ENCODE measurements at regions not wholly inside any gene's neighbourhood (a gene's known extent, or its start where the extent isn't known, plus 50 kb on each side); places are given as distances from the start of the nearest gene placed in this dataset.

GRCh38 chr5:175047048-175047447 lies 322.7 kb downstream of the MSX2 start:
- DNase-seq (ENCODE audit: low read depth) = no peak
- no peak overlapping the region for H3K4me3 ChIP-seq (ENCODE audit: low read depth, low read length)
- TF ChIP-seq, protein P1, sequence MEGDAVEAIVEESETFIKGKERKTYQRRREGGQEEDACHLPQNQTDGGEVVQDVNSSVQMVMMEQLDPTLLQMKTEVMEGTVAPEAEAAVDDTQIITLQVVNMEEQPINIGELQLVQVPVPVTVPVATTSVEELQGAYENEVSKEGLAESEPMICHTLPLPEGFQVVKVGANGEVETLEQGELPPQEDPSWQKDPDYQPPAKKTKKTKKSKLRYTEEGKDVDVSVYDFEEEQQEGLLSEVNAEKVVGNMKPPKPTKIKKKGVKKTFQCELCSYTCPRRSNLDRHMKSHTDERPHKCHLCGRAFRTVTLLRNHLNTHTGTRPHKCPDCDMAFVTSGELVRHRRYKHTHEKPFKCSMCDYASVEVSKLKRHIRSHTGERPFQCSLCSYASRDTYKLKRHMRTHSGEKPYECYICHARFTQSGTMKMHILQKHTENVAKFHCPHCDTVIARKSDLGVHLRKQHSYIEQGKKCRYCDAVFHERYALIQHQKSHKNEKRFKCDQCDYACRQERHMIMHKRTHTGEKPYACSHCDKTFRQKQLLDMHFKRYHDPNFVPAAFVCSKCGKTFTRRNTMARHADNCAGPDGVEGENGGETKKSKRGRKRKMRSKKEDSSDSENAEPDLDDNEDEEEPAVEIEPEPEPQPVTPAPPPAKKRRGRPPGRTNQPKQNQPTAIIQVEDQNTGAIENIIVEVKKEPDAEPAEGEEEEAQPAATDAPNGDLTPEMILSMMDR (conservative IDR thresholded peaks at IDR 0.05; ENCODE audit: low read depth, low read length) = no peak

GRCh38 chr5:175045820-175046219 lies 321.4 kb downstream of the MSX2 start:
- TF ChIP-seq, protein P1 (conservative IDR thresholded peaks at IDR 0.05; ENCODE audit: low read depth, low read length) = no peak
- no peak overlapping the region for H3K4me3 ChIP-seq (ENCODE audit: low read depth, low read length)
- no peak for DNase-seq (ENCODE audit: low read depth)

DNA sequence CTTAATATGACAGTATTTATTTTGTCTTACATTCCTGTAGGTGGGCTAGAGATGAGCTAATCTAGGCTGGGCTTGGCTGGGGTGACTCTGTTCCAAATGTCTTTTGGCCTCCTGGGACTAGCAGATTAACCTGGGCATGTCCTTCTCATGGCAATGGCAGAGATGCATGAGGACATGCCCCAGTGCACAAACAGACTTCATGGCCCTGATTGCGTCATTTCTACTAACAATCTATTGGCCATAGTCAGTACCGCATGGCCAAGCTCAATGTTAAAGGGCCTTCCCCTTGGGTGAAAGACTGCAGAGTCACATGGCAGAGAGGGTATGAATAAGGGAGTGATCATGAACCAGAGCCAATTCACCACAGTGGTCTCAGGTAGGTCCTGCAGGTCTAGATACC lies 313.4 kb downstream of the MSX2 start:
- DNase-seq (ENCODE audit: low read depth) = no peak
- no peak overlapping the region for H3K4me3 ChIP-seq (ENCODE audit: low read depth, low read length)
- TF ChIP-seq, protein P1 (conservative IDR thresholded peaks at IDR 0.05; ENCODE audit: low read depth, low read length) = no peak

DNA sequence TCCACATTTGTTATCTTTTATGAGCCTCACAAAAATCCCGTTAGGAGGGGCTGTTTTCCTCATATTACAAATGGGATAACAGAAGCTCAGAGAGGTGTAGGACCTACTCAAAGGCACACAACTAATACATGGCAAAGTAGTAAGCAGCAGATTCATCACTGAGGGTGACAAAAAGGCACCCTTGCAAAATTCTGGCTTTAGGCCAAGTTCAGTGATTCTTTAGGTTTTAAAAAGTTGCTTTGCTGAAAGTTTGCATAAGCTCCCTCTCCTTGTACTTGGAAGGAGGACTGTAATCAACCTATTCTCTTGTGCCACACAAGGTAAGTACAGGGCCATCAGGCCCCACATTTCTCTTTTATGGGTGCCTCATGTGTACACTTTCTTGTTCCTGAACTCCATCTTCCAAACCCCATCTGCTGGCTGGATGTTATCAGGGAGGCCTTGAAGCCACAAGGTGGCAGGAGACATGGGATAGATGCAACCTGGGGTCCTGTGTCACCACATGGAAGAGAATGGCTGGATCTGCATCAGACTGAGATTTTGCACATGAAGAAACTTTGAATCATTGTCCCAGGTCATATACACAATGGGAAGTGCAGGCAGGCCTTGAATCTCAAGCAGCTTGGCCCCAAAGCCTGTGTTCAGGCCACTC lies 311.6 kb downstream of the MSX2 start:
- no peak for DNase-seq (ENCODE audit: low read depth)
- TF ChIP-seq, protein P1 (conservative IDR thresholded peaks at IDR 0.05; ENCODE audit: low read depth, low read length) = no peak
- H3K4me3 ChIP-seq (ENCODE audit: low read depth, low read length) = no peak overlapping the region

- TF ChIP-seq, protein P1 (conservative IDR thresholded peaks at IDR 0.05; ENCODE audit: low read depth, low read length) = no peak
- H3K4me3 ChIP-seq (ENCODE audit: low read depth, low read length) = no peak overlapping the region
- no peak for DNase-seq (ENCODE audit: low read depth)
Observed at GRCh38 chr5:175034924-175035323, 310.5 kb downstream of the MSX2 start.

DNA sequence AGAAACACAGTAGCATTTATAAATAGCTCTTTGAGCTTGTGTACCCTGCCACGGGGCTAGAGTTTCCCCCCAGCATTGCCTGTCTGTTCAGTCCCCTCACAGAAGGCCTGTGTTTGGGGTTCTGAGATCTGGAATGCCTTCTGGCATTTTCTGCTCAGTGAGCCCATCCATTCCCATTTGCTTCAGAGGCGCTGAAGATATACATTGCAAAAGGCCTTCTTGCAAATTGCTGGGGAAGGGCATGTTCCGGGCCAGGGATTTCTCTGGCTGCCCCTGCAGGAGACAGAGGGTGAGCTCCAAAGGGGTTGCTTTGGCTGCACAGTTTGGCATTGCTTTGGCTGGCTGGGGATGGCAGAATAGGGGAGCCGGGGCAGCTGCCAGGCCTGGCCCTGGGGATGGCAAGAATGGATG lies 308.4 kb downstream of the MSX2 start:
- DNase-seq (ENCODE audit: low read depth) = no peak
- H3K4me3 ChIP-seq (ENCODE audit: low read depth, low read length) = no peak overlapping the region
- TF ChIP-seq, protein P1 (conservative IDR thresholded peaks at IDR 0.05; ENCODE audit: low read depth, low read length) = no peak

DNA sequence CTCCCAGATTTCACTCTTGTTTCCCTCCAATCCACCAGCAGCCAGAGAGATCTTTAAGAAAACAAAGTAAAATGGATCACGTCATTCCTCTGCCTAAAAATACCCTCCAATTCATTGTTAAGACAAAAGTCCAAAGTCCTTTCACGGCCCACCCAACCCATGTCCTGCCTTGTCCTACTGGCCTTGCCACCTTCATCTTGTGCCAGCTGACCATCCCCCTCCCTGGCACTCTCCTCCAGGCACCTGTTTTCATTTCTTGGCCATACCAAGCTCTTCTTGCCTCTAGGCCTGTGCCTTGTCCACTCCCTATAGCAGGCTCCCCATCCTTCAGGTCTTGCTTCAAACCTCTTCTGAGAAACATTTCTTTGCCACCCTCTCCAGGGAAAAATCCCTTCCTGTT lies 307.6 kb downstream of the MSX2 start:
- no peak overlapping the region for H3K4me3 ChIP-seq (ENCODE audit: low read depth, low read length)
- TF ChIP-seq, protein P1 (conservative IDR thresholded peaks at IDR 0.05; ENCODE audit: low read depth, low read length) = no peak
- no peak for DNase-seq (ENCODE audit: low read depth)
